ENCODE measurements at regions not wholly inside any gene's neighbourhood (a gene's known extent, or its start where the extent isn't known, plus 50 kb on each side); places are given as distances from the start of the nearest gene placed in this dataset.

- Histone ChIP-seq H3K27me3 (ENCODE audit: control insufficient read depth, insufficient read depth, low read length) (no peaks in the 10 kb centered on the region), H3K36me3 (ENCODE audit: control insufficient read depth in 2 of 3, insufficient read depth in 3 of 3, low read length in 3 of 3) (no peaks in the 10 kb centered on the region), H3K4me1 (ENCODE audit: control insufficient read depth in 2 of 3, insufficient read depth in 2 of 3, low read depth in 1 of 3, low read length in 3 of 3) (no peaks in the 10 kb centered on the region), H3K9ac (ENCODE audit: low read length in 3 of 3) (no peak overlapping the region), H3K9me3 (ENCODE audit: control insufficient read depth in 2 of 3, insufficient read depth in 1 of 3, low read length in 3 of 3) (no peaks in the 10 kb centered on the region), H3K4me3 (ENCODE audit: low read length in 3 of 3) (no peak overlapping the region), H3K27ac (ENCODE audit: low read depth in 2 of 2, low read length in 2 of 2) (no peak overlapping the region)
- no peak for TF ChIP-seq CTCF (IDR thresholded peaks at IDR 0.05; ENCODE audit: borderline replicate concordance, extremely low read depth, insufficient read depth)
- FAIRE-seq, result no peak
- DNase-seq, result no peak
- intact Hi-C loops (cut with DNase I), result no loop called here
Measured at GRCh38 chr12:83805156-83805772, 1107.3 kb downstream of the SLC6A15 start.

GRCh38 chr12:83801972-83802371, 1110.6 kb downstream of the SLC6A15 start:
- Histone ChIP-seq H3K4me3 (ENCODE audit: low read length in 3 of 3) (no peak overlapping the region), H3K27ac (ENCODE audit: low read depth in 2 of 2, low read length in 2 of 2) (no peak overlapping the region), H3K27me3 (ENCODE audit: control insufficient read depth, insufficient read depth, low read length) (no peaks in the 10 kb centered on the region), H3K4me1 (ENCODE audit: control insufficient read depth in 2 of 3, insufficient read depth in 2 of 3, low read depth in 1 of 3, low read length in 3 of 3) (no peaks in the 10 kb centered on the region), H3K9ac (ENCODE audit: low read length in 3 of 3) (no peak overlapping the region), H3K9me3 (ENCODE audit: control insufficient read depth in 2 of 3, insufficient read depth in 1 of 3, low read length in 3 of 3) (no peaks in the 10 kb centered on the region), H3K36me3 (ENCODE audit: control insufficient read depth in 2 of 3, insufficient read depth in 3 of 3, low read length in 3 of 3) (no peaks in the 10 kb centered on the region)
- DNase-seq, result no peak
- intact Hi-C loops (cut with DNase I), result no loop called here
- no peak for FAIRE-seq
- no peak for TF ChIP-seq CTCF (IDR thresholded peaks at IDR 0.05; ENCODE audit: borderline replicate concordance, extremely low read depth, insufficient read depth)

GRCh38 chr12:83800022-83800421, 1112.6 kb downstream of the SLC6A15 start:
- FAIRE-seq, result no peak

More at GRCh38 chr12:83800022-83800421, 1112.6 kb downstream of the SLC6A15 start:
- no peak for DNase-seq
- H3K9ac ChIP-seq (ENCODE audit: low read length in 3 of 3), result no peak overlapping the region
- TF ChIP-seq CTCF (IDR thresholded peaks at IDR 0.05; ENCODE audit: borderline replicate concordance, extremely low read depth, insufficient read depth), result no peak
- intact Hi-C loops (cut with DNase I), result no loop called here
- H3K9me3 ChIP-seq (ENCODE audit: control insufficient read depth in 2 of 3, insufficient read depth in 1 of 3, low read length in 3 of 3), result no peaks in the 10 kb centered on the region
- no peaks in the 10 kb centered on the region for H3K36me3 ChIP-seq (ENCODE audit: control insufficient read depth in 2 of 3, insufficient read depth in 3 of 3, low read length in 3 of 3)
- H3K27me3 ChIP-seq (ENCODE audit: control insufficient read depth, insufficient read depth, low read length), result no peaks in the 10 kb centered on the region
- H3K4me3 ChIP-seq (ENCODE audit: low read length in 3 of 3), result no peak overlapping the region
- no peaks in the 10 kb centered on the region for H3K4me1 ChIP-seq (ENCODE audit: control insufficient read depth in 2 of 3, insufficient read depth in 2 of 3, low read depth in 1 of 3, low read length in 3 of 3)
- no peak overlapping the region for H3K27ac ChIP-seq (ENCODE audit: low read depth in 2 of 2, low read length in 2 of 2)
